ENCODE measurements at regions not wholly inside any gene's neighbourhood (a gene's known extent, or its start where the extent isn't known, plus 50 kb on each side); places are given as distances from the start of the nearest gene placed in this dataset.

DNA sequence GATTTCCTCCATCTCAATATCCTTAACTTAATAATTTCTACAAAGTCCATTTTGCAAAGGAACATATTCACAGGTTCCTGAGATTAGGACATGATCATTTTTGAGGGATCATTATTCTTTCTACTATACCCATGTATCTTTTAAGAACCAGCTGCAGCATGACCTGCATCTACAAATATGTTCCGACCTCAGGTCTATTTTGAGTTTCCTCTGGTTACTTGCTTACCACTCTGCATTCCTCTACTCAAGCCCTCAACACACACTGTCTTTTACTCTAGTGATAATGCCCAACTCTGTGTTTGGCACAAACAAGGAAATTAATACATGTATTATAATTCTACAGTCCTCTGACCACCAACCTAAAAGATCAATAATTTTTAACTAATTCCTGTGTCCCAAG lies 386.1 kb downstream of the DNAH5 start:
- TF ChIP-seq, protein P1, sequence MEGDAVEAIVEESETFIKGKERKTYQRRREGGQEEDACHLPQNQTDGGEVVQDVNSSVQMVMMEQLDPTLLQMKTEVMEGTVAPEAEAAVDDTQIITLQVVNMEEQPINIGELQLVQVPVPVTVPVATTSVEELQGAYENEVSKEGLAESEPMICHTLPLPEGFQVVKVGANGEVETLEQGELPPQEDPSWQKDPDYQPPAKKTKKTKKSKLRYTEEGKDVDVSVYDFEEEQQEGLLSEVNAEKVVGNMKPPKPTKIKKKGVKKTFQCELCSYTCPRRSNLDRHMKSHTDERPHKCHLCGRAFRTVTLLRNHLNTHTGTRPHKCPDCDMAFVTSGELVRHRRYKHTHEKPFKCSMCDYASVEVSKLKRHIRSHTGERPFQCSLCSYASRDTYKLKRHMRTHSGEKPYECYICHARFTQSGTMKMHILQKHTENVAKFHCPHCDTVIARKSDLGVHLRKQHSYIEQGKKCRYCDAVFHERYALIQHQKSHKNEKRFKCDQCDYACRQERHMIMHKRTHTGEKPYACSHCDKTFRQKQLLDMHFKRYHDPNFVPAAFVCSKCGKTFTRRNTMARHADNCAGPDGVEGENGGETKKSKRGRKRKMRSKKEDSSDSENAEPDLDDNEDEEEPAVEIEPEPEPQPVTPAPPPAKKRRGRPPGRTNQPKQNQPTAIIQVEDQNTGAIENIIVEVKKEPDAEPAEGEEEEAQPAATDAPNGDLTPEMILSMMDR (IDR thresholded peaks at IDR 0.05): no peak
- no peak for TF ChIP-seq POLR2AphosphoS5 (IDR thresholded peaks at IDR 0.05)

All from sigmoid colon (tissue), 4 donors.